ENCODE measurements at regions not wholly inside any gene's neighbourhood (a gene's known extent, or its start where the extent isn't known, plus 50 kb on each side); places are given as distances from the start of the nearest gene placed in this dataset.
"Not testable (repeated sequence)": the region's sequence is repeated elsewhere in the genome, so short reads cannot be mapped to it uniquely, and the experiment has no call there.

- not testable (repeated sequence) for TF ChIP-seq EZH2phosphoT487 (IDR thresholded peaks at IDR 0.05; ENCODE audit: borderline replicate concordance, low read depth, low read length); CTCF (conservative IDR thresholded peaks at IDR 0.05; ENCODE audit: low read length)
Measured at GRCh38 chrX:82812902-82813301, 695.2 kb upstream of the POU3F4 start.
